GM19351 (cell line): ENCODE measurements at regions not wholly inside any gene's neighbourhood (a gene's known extent, or its start where the extent isn't known, plus 50 kb on each side); places are given as distances from the start of the nearest gene placed in this dataset.

Source experiments
- ATAC-seq: cut with Tn5 transposase; IDR thresholded peaks from one replicate; pipeline ENCODE4 v1.9.1; 2021; ENCODE audit warnings: mild to moderate bottlenecking, moderate library complexity; ENCODE audit not compliant: unreplicated experiment

DNA sequence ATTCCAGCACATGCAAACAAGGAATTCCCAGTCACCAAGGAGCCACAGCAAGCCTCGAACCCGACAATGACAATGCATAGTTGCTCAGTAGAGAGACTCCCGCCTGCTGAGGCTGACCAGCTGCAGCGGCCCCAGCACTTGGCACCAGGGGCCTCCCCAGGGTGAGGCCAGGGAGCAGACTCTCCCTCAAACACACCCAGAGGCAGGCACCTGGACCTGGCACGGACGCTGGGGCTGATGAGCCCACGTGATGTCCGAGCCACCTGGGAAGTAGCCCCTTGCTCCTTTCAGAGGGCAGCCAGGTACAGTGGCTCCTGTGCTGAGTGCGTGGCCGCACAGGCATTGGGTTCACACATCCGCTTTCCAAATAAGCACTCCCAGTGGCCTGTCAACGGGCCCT is 315.9 kb upstream of the TGFBR2 start:
- ATAC-seq = no peak

GRCh38 chr3:30292192-30292893 is 314.1 kb upstream of the TGFBR2 start:
- ATAC-seq = no peak

DNA sequence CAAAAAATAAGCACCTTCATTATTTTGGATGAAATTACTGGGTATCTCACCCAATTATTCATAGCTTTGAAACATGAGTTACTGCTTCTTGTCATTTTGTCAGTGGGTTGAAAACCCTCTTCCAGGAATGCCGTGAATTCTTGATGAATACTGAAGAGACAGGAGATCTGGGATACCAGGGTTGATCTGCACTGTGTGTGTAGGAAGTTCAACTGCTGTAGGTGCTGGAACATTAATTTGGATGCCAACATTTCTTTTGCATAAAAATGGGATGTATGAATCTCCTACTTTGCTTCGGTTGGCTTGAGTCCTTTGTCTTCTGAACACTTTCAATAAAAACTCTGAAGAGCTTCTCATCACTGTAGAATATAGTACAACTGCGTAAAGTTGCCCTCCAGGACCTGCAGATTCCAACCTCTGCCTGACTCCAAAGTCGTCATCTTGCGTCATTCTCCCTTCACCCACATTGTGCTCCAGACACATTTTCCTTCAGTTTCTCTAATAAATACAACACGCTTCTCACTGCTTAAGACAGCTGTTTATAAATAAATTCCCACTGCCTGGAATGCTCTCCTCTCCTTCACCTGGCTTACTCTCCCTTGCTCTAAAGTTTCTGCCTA is 312.7 kb upstream of the TGFBR2 start:
- no peak for ATAC-seq

DNA sequence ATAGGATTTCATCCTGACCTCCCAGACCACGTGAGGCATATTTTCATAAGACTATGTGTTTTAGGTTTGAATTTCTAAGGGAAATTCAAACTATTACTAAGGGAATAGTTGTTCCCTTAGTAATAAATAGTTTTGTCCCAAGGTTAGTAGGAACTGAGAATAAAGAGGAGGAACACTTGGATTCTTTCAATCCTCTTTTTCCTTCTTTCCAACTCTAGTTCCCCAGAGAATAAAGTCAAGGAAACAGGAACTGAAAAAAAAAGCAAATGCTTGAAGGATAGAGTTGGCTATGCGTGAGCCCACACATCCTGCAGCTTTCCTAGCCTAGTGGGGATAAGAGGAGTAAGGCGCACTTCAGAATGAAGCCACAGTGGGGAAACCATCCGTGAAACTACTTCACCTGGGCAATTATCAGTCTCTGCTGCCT is 312.1 kb upstream of the TGFBR2 start:
- no peak for ATAC-seq

- ATAC-seq = peak; percentile 77
Observed at GRCh38 chr3:30297112-30297511, 309.3 kb upstream of the TGFBR2 start.

DNA sequence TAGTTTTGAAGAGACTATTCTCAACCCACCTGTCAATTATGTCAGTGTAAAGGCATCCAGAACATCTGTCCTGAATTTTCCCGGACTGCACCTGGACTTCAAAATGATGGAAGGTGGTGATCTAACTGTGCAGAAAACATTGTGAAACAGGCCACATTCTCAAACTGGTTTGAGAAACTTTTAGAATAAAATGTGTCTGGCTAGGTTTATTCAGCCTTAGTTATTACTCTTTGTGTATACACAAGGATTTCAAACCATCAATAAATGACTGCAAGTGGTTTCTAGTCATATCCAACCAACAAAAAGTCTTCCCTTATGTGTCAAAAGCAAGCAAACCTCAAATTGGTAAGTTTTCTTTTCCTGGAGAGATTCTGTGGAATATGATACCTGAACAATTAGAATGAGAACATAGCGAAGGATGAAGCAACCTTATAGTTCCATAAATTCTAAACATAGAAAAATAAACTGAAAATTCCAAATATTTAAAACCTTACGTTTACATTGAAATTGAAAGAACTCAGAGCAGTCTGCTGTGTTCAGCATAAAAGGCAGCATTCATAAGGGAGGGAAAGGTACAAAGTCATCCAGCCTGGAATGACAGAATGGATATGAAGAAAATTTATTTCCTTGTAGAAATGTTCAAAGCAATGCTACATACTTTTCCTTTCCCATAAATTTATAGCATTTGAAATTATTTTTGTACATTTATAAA is 306.6 kb upstream of the TGFBR2 start:
- ATAC-seq = no peak

- no peak for ATAC-seq
Observed at GRCh38 chr3:30300809-30301208, 305.6 kb upstream of the TGFBR2 start.

DNA sequence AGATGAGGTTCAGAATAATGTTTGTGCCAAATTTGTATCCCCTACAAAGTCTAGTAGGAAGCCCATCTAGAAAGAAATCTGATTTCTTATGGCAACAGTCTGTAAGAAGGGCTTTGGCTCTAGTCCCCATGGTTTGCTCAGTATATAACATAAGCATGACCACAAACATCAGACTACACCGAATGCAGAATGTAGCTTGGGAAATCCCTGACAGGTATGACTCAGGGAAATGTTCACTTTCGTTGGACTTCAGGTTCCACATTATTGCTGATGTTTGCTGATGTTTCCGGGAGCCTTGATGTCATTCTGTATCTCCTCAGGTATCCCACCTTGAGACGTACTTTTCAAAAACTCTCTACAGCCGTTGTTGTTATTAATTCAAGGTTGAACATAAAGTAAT is 304.4 kb upstream of the TGFBR2 start:
- ATAC-seq = peak; percentile 54

DNA sequence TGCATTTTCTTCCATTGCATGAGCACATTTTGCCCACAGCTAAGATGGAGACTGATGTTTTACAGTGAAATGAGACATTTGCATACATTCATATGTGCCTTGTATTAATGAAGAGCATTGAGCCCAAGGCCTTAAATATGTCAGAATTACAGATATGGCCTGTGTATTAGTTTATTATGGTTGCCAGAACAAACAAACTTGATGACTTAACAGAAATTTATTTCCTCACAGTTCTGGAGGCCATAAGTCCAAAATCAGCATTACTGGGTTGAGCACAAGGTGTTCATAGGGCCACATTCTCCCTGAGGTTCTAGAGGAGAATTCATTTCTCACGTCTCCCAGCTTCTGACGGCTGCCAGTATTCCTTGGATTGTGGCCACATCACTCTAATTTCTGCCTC is 302.6 kb upstream of the TGFBR2 start:
- no peak for ATAC-seq

DNA sequence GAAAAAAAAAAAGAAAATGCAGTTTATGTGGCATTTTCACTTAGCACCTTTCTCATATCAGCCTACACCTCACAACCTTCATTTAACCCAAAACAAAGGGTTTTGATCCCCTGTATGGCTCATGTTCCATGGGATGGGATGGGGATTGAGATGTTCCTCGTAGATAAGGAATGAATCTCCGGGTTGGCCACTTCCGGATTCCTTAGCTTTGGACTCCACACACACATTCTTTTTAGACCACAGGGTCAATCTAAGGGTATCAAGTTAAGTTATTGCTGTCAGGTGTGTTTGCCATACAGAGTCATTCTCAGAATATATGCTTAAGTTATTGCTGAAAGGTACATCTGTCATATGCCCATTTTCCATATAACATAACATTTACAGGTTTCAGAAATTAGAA is 301.4 kb upstream of the TGFBR2 start:
- ATAC-seq = no peak

- ATAC-seq = no peak
Observed at GRCh38 chr3:30306896-30307295, 299.5 kb upstream of the TGFBR2 start.

DNA sequence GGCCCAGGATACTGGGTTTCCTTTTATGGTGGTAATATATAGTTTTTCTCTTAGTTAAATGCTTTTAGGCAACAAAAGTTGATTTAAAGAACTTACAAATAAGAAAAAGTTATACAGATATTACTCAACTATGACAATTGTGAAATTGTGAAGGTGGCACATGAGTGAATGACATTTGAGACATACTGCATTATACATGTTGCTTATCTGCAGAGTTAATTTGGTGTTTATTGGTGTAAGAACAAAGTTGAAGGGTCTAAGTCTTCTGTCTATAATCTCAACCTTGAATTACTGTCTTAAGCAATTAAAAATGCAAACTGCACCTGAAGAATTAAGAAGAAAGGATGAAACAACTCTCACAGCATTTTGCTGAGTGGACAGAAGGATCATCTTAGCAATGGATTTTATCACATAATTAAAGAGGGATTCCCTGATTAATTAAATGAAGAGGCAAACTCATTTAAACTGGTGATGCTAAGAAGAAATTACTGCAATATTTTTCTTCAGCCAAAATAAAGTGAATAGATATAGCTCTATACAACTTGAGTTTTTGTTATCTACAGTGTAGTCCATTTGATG is 298.9 kb upstream of the TGFBR2 start:
- ATAC-seq = no peak

GRCh38 chr3:30308131-30308530 is 298.3 kb upstream of the TGFBR2 start:
- no peak for ATAC-seq

- ATAC-seq = no peak
Observed at GRCh38 chr3:30309961-30310954, 296.1 kb upstream of the TGFBR2 start.

GRCh38 chr3:30311781-30312180 is 294.6 kb upstream of the TGFBR2 start:
- no peak for ATAC-seq

DNA sequence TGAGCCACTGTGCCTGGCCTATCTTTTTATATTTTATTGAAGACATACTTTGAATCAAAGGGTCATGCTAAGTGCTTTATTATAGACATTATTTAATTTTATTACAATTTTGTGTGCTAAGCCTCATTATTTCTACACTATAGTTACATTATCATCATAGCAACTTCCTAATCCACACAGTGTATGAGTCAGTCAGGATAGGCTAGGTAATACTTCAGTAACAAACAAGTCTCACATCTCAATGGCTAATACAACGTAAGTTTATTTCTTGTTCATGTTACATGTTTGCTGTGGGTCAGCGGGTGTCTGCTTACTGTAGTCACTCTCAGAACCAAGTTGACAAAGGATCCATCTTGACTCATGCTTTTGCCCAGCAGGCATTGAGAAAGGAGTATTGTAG is 292.6 kb upstream of the TGFBR2 start:
- ATAC-seq = no peak

GRCh38 chr3:30314757-30315325 is 291.6 kb upstream of the TGFBR2 start:
- no peak for ATAC-seq

DNA sequence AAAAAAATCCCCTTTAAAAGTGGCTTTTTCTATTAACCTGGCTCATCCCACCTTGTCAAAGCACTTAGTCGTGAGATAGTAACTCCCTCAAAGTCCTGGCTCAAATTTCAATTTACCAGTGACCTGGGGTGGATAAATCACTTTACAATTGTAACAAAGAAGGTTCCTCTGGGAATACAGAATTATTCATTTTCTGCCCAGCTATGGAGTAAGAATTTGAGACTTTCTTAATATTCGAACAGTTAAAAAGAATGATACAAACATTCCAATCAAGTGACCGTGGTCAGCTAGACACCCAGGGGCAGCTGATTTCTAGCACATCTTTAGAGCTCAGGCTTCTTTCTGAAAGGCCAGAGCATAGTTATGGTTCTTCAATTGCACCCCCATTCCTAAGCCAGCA is 291.0 kb upstream of the TGFBR2 start:
- no peak for ATAC-seq

GRCh38 chr3:30317561-30317960 is 288.8 kb upstream of the TGFBR2 start:
- no peak for ATAC-seq

GRCh38 chr3:30318110-30318509 is 288.3 kb upstream of the TGFBR2 start:
- ATAC-seq = no peak
